HG02973 (cell line): ENCODE measurements at regions not wholly inside any gene's neighbourhood (a gene's known extent, or its start where the extent isn't known, plus 50 kb on each side); places are given as distances from the start of the nearest gene placed in this dataset.

ENCODE experiments used
- ATAC-seq: cut with Tn5 transposase; IDR thresholded peaks from one replicate; pipeline ENCODE4 v1.9.1; 2021; ENCODE audit warnings: moderate library complexity; ENCODE audit not compliant: unreplicated experiment

DNA sequence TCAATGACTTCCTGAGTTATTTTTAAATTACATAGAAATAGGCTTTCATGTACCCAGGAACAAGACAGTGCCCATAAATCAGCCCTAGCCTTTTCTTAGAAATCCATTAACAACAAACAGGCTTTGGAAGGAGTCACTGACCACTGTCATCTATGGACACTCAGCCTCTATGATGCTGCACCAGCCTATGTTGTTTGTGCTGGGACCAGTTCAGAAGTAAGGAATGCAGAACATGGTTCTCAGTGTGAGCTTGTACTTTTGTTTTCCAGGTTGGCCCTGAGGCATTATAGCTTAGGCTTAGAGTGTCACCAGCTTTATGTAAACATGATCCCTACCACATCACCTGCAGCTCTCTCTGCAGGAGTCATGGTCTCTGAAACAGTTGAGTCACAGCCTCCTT is 335.7 kb upstream of the CDH7 start:
- no peak for ATAC-seq

DNA sequence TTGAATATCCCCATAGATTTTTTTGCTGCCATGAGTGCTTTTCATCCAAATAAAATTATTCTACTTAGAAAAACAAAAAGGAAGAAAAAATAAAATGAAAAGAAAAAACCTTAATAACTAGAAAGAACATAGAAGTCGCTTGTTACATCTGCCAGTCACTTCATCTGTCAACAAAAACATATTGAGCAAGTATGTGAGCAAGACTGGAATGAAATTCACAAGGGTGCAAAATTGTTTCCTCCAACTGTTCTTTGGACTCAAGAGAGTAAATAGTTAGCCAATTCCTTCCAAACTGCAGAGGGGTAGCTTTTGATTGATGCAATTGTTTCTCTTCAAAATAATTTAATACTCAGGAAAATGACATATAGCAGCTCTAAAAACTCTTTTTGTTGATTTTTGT is 336.3 kb upstream of the CDH7 start:
- no peak for ATAC-seq

- ATAC-seq, result no peak
Observed at GRCh38 chr18:65411061-65411460, 339.8 kb upstream of the CDH7 start.

- ATAC-seq, result no peak
Observed at GRCh38 chr18:65409261-65409660, 341.6 kb upstream of the CDH7 start.

GRCh38 chr18:65403534-65403933 is 347.3 kb upstream of the CDH7 start:
- no peak for ATAC-seq

- ATAC-seq, result no peak
Observed at GRCh38 chr18:65399091-65399490, 351.7 kb upstream of the CDH7 start.

- no peak for ATAC-seq
Observed at GRCh38 chr18:65398347-65399075, 352.3 kb upstream of the CDH7 start.

DNA sequence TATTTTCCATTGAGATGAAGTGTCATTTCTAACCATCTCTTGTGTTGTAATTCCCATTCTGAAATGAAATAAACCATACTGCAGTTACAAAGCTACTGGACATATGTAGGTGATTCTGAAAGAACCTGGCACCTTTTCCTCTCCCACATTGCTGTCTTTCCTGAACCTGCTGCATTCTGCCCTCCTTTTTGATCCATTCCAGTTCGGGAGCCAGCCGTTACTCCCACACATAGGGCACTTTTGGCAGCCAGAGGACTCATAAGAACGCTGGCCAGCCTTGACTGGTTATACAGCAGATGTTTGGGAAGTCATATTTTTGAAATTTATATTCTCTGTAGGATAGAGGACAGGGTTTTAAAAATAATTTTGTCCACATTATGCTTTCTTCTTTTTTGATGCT is 369.8 kb upstream of the CDH7 start:
- ATAC-seq, result no peak

GRCh38 chr18:65380571-65380970 is 370.2 kb upstream of the CDH7 start:
- ATAC-seq, result no peak

DNA sequence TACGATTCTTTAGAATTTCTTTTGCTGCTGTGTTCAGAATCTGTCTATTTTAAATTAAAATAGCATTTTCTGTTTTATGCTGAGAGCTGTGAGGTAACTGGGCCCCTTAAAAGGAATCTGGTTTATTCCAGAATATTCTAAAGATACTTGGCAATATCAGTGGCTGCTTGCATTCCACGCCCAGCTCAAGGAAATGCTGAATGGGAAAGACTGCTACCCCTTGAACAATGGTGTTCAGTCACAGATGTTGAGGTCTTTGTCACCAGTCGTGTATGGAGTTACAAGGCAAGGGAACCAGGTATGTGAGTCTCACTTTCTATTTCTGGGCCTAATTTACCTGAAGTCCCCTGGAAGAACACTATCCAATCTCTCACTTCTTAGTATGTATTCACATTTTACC is 377.9 kb upstream of the CDH7 start:
- ATAC-seq, result no peak

- no peak for ATAC-seq
Observed at GRCh38 chr18:65365245-65365980, 385.4 kb upstream of the CDH7 start.

GRCh38 chr18:65363911-65364632 is 386.7 kb upstream of the CDH7 start:
- no peak for ATAC-seq

- no peak for ATAC-seq
Observed at GRCh38 chr18:65363011-65363410, 387.8 kb upstream of the CDH7 start.

DNA sequence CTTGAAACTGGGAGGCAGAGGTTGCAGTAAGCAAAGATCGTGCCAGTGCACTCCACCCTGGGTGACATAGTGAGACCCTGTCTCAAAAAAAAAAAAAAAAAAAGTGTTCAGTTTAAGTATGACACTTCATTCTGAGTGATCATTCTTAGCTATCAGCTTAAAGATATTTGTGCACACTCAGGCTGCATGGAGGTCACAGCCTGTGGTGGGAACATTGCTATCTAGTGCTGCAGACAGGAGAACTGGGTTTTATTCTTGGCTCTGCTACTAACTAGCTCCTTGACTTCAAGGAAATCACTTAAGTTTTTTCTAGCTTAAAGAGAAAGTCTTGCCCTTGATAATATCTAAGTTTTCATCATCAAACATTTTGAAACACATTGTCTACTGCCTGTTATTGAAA is 391.3 kb upstream of the CDH7 start:
- no peak for ATAC-seq

DNA sequence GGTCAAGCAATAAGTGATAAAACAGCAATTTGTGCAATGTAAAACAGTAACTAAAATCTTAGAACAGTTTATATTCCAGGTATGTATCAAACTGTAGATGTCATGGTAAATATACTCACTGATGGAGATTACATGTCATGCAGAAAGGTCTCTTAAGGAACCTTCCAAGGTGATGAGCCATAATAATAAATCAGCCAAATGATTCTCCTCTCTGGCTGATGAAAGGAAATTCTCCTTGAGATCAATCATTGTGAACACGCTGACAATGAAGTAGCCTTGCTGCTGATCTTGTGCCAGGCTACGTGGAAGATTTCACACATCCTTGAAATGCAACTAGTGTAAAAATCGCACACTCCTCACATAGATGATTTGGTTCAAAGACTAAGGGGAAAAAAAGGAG is 392.5 kb upstream of the CDH7 start:
- no peak for ATAC-seq

GRCh38 chr18:65352186-65352585 is 398.6 kb upstream of the CDH7 start:
- ATAC-seq, result no peak

DNA sequence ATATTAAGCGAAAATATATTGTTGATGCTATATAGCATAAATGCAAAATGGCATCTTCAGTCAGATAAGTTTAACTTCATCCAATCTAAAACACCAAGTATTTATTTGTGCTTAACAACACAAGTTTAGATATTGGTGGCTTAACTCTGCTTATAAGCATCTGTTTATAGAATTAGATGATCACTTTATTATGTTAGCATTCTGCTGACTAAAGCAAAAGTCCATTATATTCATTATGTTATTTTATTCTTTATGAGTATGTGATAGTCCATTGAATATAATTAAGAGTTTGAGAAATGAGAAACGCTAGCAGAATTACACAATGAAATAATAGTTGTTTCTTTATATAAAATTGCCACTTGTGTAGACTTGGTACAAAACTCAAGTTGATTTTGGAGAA is 401.2 kb upstream of the CDH7 start:
- ATAC-seq, result no peak

- ATAC-seq, result no peak
Observed at GRCh38 chr18:65347446-65347845, 403.4 kb upstream of the CDH7 start.

DNA sequence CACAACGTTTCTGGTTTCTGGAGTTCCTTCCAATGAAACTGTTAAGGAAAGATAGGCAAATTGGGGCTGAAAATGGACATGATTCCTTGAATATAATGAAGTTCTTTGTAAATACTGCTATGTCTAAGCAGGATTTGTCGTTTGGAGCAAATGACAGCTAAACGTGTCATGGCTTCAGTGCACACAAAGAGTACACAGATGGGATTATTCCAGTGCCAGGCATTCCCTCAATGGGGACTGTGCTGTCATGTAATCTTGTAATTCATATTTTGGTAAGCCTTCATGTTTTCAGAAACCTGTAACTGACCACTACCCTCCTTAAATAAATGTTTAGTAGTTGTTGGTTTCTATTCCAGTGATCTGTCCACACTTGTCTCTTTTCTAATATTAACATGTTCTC is 404.7 kb upstream of the CDH7 start:
- no peak for ATAC-seq

GRCh38 chr18:65343571-65343970 is 407.2 kb upstream of the CDH7 start:
- no peak for ATAC-seq

GRCh38 chr18:65336411-65336810 is 414.4 kb upstream of the CDH7 start:
- ATAC-seq, result no peak

DNA sequence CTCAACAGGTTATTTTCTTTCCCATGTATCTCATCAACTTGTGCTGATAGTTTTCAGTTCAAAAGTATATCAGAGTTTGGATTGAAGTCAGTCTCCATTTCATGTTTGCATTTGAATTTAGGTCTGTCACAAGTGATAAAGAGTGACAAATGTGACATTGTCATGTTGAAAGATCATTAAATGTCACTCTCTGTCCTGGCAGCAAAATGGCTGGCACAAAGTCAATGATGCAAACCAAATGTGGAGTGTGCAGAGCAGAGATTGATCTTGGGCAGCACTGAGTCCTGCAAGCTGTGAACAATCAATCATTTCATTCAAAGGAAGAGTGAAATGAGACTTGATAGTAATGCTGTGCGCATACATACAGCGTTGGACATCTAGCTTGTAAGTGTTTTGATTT is 421.8 kb upstream of the CDH7 start:
- ATAC-seq, result no peak
